AG09309 (cell line): ENCODE measurements at regions not wholly inside any gene's neighbourhood (a gene's known extent, or its start where the extent isn't known, plus 50 kb on each side); places are given as distances from the start of the nearest gene placed in this dataset.

Experiments used
- DNase-seq: peaks from one replicate; pipeline ENCODE4 v3.0.0-alpha.2; 2010; ENCODE audit warnings: low read depth
- H3K4me3 ChIP-seq: 2 replicates; pipeline ENCODE4 v1.5.1; 2011; ENCODE audit warnings: mild to moderate bottlenecking, low read depth, low read length, moderate library complexity; ENCODE audit not compliant: control insufficient read depth
- TF ChIP-seq, protein P1 (sequence below): IDR thresholded peaks from 2 replicates; pipeline ENCODE4 v1.5.1; 2011; ENCODE audit warnings: mild to moderate bottlenecking, low read depth, low read length, inconsistent platforms; ENCODE audit not compliant: insufficient read depth, control insufficient read depth; ENCODE audit errors: missing control alignments

DNA sequence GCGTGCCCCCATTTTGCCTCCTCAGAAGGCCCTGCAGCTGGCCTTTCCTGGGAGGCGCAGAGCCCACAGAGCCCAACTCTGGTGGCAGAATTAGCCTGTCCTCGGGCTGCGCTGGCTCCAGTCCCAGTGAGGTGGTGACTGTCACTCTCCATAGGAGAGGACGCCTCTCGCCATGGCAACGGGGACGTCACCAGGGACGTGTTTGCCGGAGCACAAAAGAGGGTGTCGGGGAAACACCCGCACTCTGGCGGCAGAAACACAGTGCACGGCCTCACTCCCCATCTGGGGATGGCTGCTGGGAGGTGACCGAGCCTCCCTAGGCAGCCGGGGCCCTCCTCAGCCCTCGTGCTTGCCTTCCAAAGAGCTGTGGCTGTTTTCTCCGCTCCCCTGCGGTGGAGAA is 50.2 kb upstream of the NCOR2 start:
- DNase-seq, result no peak
- no peak overlapping the region for H3K4me3 ChIP-seq
- TF ChIP-seq, protein P1, sequence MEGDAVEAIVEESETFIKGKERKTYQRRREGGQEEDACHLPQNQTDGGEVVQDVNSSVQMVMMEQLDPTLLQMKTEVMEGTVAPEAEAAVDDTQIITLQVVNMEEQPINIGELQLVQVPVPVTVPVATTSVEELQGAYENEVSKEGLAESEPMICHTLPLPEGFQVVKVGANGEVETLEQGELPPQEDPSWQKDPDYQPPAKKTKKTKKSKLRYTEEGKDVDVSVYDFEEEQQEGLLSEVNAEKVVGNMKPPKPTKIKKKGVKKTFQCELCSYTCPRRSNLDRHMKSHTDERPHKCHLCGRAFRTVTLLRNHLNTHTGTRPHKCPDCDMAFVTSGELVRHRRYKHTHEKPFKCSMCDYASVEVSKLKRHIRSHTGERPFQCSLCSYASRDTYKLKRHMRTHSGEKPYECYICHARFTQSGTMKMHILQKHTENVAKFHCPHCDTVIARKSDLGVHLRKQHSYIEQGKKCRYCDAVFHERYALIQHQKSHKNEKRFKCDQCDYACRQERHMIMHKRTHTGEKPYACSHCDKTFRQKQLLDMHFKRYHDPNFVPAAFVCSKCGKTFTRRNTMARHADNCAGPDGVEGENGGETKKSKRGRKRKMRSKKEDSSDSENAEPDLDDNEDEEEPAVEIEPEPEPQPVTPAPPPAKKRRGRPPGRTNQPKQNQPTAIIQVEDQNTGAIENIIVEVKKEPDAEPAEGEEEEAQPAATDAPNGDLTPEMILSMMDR, result no peak
